ENCODE measurements at regions not wholly inside any gene's neighbourhood (a gene's known extent, or its start where the extent isn't known, plus 50 kb on each side); places are given as distances from the start of the nearest gene placed in this dataset.

DNA sequence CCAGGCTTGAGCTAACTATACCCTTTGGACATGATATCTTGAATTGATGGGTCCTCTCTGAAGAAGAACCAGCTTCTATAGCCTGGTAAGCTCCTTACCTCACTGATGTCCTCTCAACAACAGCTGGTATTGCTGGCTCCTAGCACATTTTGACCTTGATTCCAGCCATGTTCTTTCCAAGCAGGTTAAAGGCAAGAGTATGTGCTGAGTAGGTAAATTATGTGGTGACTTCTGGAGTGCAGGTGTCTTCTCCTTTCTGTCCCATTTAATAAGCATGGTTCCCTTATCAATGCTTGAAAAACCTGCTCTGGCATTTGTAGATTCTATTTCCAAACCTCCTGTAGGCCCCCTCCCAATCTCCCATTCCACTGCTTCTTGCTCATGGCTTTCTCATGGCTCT is 300.1 kb downstream of the UTP18 start:
- intact Hi-C loops (cut with micrococcal nuclease) = no loop called here

DNA sequence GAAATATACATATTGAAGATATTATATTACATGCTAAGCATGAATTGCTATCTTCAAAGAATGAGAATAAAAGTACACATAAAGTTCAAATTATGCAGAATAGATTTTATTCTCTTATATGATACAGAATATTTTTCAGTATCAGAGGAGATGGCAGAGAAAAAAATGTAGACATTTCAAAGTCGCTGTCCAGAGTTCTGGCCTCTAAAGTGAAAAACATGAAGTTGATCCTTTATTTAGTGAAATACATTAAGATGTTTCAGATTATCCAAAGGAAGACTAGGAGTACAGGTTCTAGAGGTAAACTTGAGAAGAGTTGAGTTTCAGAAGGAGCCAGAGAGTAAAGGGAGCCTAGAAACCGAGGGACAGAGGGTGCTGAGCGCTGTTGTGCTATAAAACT is 303.6 kb downstream of the UTP18 start:
- intact Hi-C loops (cut with micrococcal nuclease) = no loop called here
- no peaks in the 10 kb centered on the region for H3K9me2 ChIP-seq (replicated peaks; ENCODE audit: low read length)
- POLR2A ChIA-PET (ENCODE audit: unreplicated experiment) = no interaction called here

More for the DNA sequence above, 300.1 kb downstream of the UTP18 start:
- Histone ChIP-seq H3K9ac (ENCODE audit: low read length) (no peak overlapping the region), H3K4me3 (ENCODE audit: low read length) (no peak overlapping the region), H2AFZ (ENCODE audit: low read length) (no peak overlapping the region), H3K9me3 (ENCODE audit: low read length) (0 out of 2 replicates have a peak, but pooled peaks cover 9% of the 10 kb centered on the region), H3K79me2 (ENCODE audit: low read length) (no peaks in the 10 kb centered on the region), H3K36me3 (ENCODE audit: low read depth, low read length) (no peaks in the 10 kb centered on the region), H4K20me1 (ENCODE audit: low read length) (no peaks in the 10 kb centered on the region), H3K27ac (ENCODE audit: low read length) (no peak overlapping the region), H3K4me2 (ENCODE audit: low read length) (no peak overlapping the region), H3K27me3 (ENCODE audit: low read length) (peaks cover 5% of the 10 kb centered on the region; the same call in 1 of the 2 replicates), H3K4me1 (ENCODE audit: insufficient read depth, low read length) (no peaks in the 10 kb centered on the region), H3K9me2 (replicated peaks; ENCODE audit: low read length) (no peaks in the 10 kb centered on the region), H3F3A (ENCODE audit: low read length, unreplicated experiment) (no peaks in the 10 kb centered on the region)
- BruUV-seq (replicated peaks) = no TSS peak
- POLR2A ChIA-PET (ENCODE audit: unreplicated experiment) = no interaction called here
- ATAC-seq = no peak
- CTCF ChIA-PET = no interaction called here
- TF ChIP-seq EZH2 (IDR thresholded peaks at IDR 0.05; ENCODE audit: low read length, unreplicated experiment) (no peak), EZH2phosphoT487 (IDR thresholded peaks at IDR 0.05; ENCODE audit: borderline replicate concordance, low read length) (no peak)
- TF ChIP-seq, protein P1, sequence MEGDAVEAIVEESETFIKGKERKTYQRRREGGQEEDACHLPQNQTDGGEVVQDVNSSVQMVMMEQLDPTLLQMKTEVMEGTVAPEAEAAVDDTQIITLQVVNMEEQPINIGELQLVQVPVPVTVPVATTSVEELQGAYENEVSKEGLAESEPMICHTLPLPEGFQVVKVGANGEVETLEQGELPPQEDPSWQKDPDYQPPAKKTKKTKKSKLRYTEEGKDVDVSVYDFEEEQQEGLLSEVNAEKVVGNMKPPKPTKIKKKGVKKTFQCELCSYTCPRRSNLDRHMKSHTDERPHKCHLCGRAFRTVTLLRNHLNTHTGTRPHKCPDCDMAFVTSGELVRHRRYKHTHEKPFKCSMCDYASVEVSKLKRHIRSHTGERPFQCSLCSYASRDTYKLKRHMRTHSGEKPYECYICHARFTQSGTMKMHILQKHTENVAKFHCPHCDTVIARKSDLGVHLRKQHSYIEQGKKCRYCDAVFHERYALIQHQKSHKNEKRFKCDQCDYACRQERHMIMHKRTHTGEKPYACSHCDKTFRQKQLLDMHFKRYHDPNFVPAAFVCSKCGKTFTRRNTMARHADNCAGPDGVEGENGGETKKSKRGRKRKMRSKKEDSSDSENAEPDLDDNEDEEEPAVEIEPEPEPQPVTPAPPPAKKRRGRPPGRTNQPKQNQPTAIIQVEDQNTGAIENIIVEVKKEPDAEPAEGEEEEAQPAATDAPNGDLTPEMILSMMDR (conservative IDR thresholded peaks at IDR 0.05; ENCODE audit: low read depth, low read length) = no peak
- no peak for DNase-seq

DNA sequence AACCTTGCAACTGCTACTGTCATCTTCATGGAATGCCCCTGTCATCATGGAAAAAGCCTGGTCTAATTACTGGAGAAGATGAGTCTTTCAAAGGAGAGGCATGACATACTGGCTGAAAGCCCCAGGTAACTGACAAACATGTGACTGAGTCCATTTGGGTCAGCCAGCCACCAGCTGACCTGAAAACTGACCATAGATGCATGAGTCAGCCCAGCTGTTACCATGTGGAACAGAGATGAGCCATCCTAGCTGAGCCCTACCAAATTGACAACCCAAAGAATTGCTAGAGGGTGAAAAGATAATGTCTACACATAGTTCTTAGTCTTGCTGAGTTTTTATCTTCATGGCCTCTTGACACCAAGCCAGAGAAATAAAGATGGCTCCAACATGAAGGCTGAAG is 311.8 kb downstream of the UTP18 start:
- no TSS peak for BruUV-seq (replicated peaks)
- no peaks in the 10 kb centered on the region for H3K4me1 ChIP-seq (ENCODE audit: insufficient read depth, low read length)
- no peaks in the 10 kb centered on the region for H3K9me2 ChIP-seq (replicated peaks; ENCODE audit: low read length)
- H3K4me2 ChIP-seq (ENCODE audit: low read length) = no peak overlapping the region
- no peak overlapping the region for H2AFZ ChIP-seq (ENCODE audit: low read length)
- no peaks in the 10 kb centered on the region for H3F3A ChIP-seq (ENCODE audit: low read length, unreplicated experiment)
- ATAC-seq = no peak
- ChIA-PET CTCF (no interaction called here), POLR2A (ENCODE audit: unreplicated experiment) (no interaction called here)
- no peak overlapping the region for H3K4me3 ChIP-seq (ENCODE audit: low read length)
- H3K36me3 ChIP-seq (ENCODE audit: low read depth, low read length) = no peaks in the 10 kb centered on the region
- no peak overlapping the region for H3K27ac ChIP-seq (ENCODE audit: low read length)
- intact Hi-C loops (cut with micrococcal nuclease) = no loop called here
- TF ChIP-seq EZH2 (IDR thresholded peaks at IDR 0.05; ENCODE audit: low read length, unreplicated experiment) = no peak
- TF ChIP-seq, protein P1 (conservative IDR thresholded peaks at IDR 0.05; ENCODE audit: low read depth, low read length) = no peak
- TF ChIP-seq EZH2phosphoT487 (IDR thresholded peaks at IDR 0.05; ENCODE audit: borderline replicate concordance, low read length) = no peak
- no peaks in the 10 kb centered on the region for H4K20me1 ChIP-seq (ENCODE audit: low read length)
- H3K9me3 ChIP-seq (ENCODE audit: low read length) = no peaks in the 10 kb centered on the region
- DNase-seq = no peak
- H3K79me2 ChIP-seq (ENCODE audit: low read length) = no peaks in the 10 kb centered on the region
- no peak overlapping the region for H3K9ac ChIP-seq (ENCODE audit: low read length)
- H3K27me3 ChIP-seq (ENCODE audit: low read length) = no peaks in the 10 kb centered on the region; the same call in 1 of the 2 replicates

More for the DNA sequence above, 303.6 kb downstream of the UTP18 start:
- Histone ChIP-seq H3F3A (ENCODE audit: low read length, unreplicated experiment) (no peaks in the 10 kb centered on the region), H3K27me3 (ENCODE audit: low read length) (peaks cover 14% of the 10 kb centered on the region; the same call in 1 of the 2 replicates), H3K36me3 (ENCODE audit: low read depth, low read length) (no peaks in the 10 kb centered on the region), H4K20me1 (ENCODE audit: low read length) (no peaks in the 10 kb centered on the region), H3K4me3 (ENCODE audit: low read length) (no peak overlapping the region), H2AFZ (ENCODE audit: low read length) (no peak overlapping the region), H3K4me2 (ENCODE audit: low read length) (no peak overlapping the region), H3K79me2 (ENCODE audit: low read length) (no peaks in the 10 kb centered on the region), H3K9me3 (ENCODE audit: low read length) (0 out of 2 replicates have a peak, but pooled peaks cover 9% of the 10 kb centered on the region), H3K9ac (ENCODE audit: low read length) (no peak overlapping the region), H3K27ac (ENCODE audit: low read length) (no peak overlapping the region), H3K4me1 (ENCODE audit: insufficient read depth, low read length) (no peaks in the 10 kb centered on the region)
- no peak for DNase-seq
- CTCF ChIA-PET = no interaction called here
- no peak for ATAC-seq
- no TSS peak for BruUV-seq (replicated peaks)
- TF ChIP-seq, protein P1 (conservative IDR thresholded peaks at IDR 0.05; ENCODE audit: low read depth, low read length) = no peak
- no peak for TF ChIP-seq EZH2 (IDR thresholded peaks at IDR 0.05; ENCODE audit: low read length, unreplicated experiment)
